ENCODE measurements at regions not wholly inside any gene's neighbourhood (a gene's known extent, or its start where the extent isn't known, plus 50 kb on each side); places are given as distances from the start of the nearest gene placed in this dataset.

- Histone ChIP-seq H3K36me3 (replicated peaks; ENCODE audit: insufficient read depth, low read length) (no peaks in the 10 kb centered on the region), H3K9me2 (replicated peaks; ENCODE audit: insufficient read depth, low read length) (no peaks in the 10 kb centered on the region), H3F3A (ENCODE audit: insufficient read depth, low read length) (no peaks in the 10 kb centered on the region), H3K9me3 (replicated peaks; ENCODE audit: insufficient read depth, low read length) (no peaks in the 10 kb centered on the region), H3K79me2 (ENCODE audit: low read length) (no peaks in the 10 kb centered on the region), H3K4me3 (ENCODE audit: low read length) (no peak overlapping the region), H3K4me2 (ENCODE audit: low read depth, low read length) (no peak overlapping the region), H3K9ac (ENCODE audit: low read length) (no peak overlapping the region), H3K27ac (ENCODE audit: low read length) (no peak overlapping the region), H2AFZ (ENCODE audit: low read length) (no peak overlapping the region), H3K27me3 (replicated peaks; ENCODE audit: insufficient read depth, low read length) (no peaks in the 10 kb centered on the region), H4K20me1 (ENCODE audit: insufficient read depth, low read length) (no peaks in the 10 kb centered on the region), H3K4me1 (ENCODE audit: low read length) (no peaks in the 10 kb centered on the region)
- TF ChIP-seq EZH2 (optimal IDR thresholded peaks at IDR 0.05; ENCODE audit: low read depth, low read length) (no peak), EZH2phosphoT487 (IDR thresholded peaks at IDR 0.05; ENCODE audit: low read length) (no peak), CTCF (IDR thresholded peaks at IDR 0.05; ENCODE audit: low read length) (no peak)
- DNase-seq, result no peak
Observed at GRCh38 chr6:90955246-90955645, 368.4 kb upstream of the MAP3K7 start.

- no peaks in the 10 kb centered on the region for H3K36me3 ChIP-seq (replicated peaks; ENCODE audit: insufficient read depth, low read length)
- no peak for DNase-seq
- TF ChIP-seq CTCF (IDR thresholded peaks at IDR 0.05; ENCODE audit: low read length), result no peak
- no peak for TF ChIP-seq EZH2phosphoT487 (IDR thresholded peaks at IDR 0.05; ENCODE audit: low read length)
- TF ChIP-seq EZH2 (optimal IDR thresholded peaks at IDR 0.05; ENCODE audit: low read depth, low read length), result no peak
Observed at GRCh38 chr6:90953405-90954161, 366.7 kb upstream of the MAP3K7 start.

GRCh38 chr6:90952176-90952575, 365.3 kb upstream of the MAP3K7 start:
- no peak overlapping the region for H3K4me3 ChIP-seq (ENCODE audit: low read length)
- H3K79me2 ChIP-seq (ENCODE audit: low read length), result no peaks in the 10 kb centered on the region
- no peaks in the 10 kb centered on the region for H3K36me3 ChIP-seq (replicated peaks; ENCODE audit: insufficient read depth, low read length)
- no peak overlapping the region for H3K9ac ChIP-seq (ENCODE audit: low read length)
- TF ChIP-seq CTCF (IDR thresholded peaks at IDR 0.05; ENCODE audit: low read length) (no peak), EZH2 (optimal IDR thresholded peaks at IDR 0.05; ENCODE audit: low read depth, low read length) (no peak), EZH2phosphoT487 (IDR thresholded peaks at IDR 0.05; ENCODE audit: low read length) (no peak)
- H3K27me3 ChIP-seq (replicated peaks; ENCODE audit: insufficient read depth, low read length), result no peaks in the 10 kb centered on the region
- no peak overlapping the region for H2AFZ ChIP-seq (ENCODE audit: low read length)
- no peaks in the 10 kb centered on the region for H3F3A ChIP-seq (ENCODE audit: insufficient read depth, low read length)
- H3K9me2 ChIP-seq (replicated peaks; ENCODE audit: insufficient read depth, low read length), result no peaks in the 10 kb centered on the region
- no peaks in the 10 kb centered on the region for H4K20me1 ChIP-seq (ENCODE audit: insufficient read depth, low read length)
- H3K4me1 ChIP-seq (ENCODE audit: low read length), result no peaks in the 10 kb centered on the region
- H3K27ac ChIP-seq (ENCODE audit: low read length), result no peak overlapping the region
- DNase-seq, result no peak
- no peaks in the 10 kb centered on the region for H3K9me3 ChIP-seq (replicated peaks; ENCODE audit: insufficient read depth, low read length)
- no peak overlapping the region for H3K4me2 ChIP-seq (ENCODE audit: low read depth, low read length)

More at GRCh38 chr6:90953405-90954161, 366.7 kb upstream of the MAP3K7 start:
- Histone ChIP-seq H3K4me1 (ENCODE audit: low read length) (no peaks in the 10 kb centered on the region), H3F3A (ENCODE audit: insufficient read depth, low read length) (no peaks in the 10 kb centered on the region), H3K4me3 (ENCODE audit: low read length) (no peak overlapping the region), H3K79me2 (ENCODE audit: low read length) (no peaks in the 10 kb centered on the region), H3K4me2 (ENCODE audit: low read depth, low read length) (no peak overlapping the region), H2AFZ (ENCODE audit: low read length) (no peak overlapping the region), H3K27me3 (replicated peaks; ENCODE audit: insufficient read depth, low read length) (no peaks in the 10 kb centered on the region), H3K27ac (ENCODE audit: low read length) (no peak overlapping the region), H4K20me1 (ENCODE audit: insufficient read depth, low read length) (no peaks in the 10 kb centered on the region), H3K9ac (ENCODE audit: low read length) (no peak overlapping the region), H3K9me3 (replicated peaks; ENCODE audit: insufficient read depth, low read length) (no peaks in the 10 kb centered on the region), H3K9me2 (replicated peaks; ENCODE audit: insufficient read depth, low read length) (no peaks in the 10 kb centered on the region)

All from MM.1S (cell line).